ENCODE measurements at regions not wholly inside any gene's neighbourhood (a gene's known extent, or its start where the extent isn't known, plus 50 kb on each side); places are given as distances from the start of the nearest gene placed in this dataset.

DNA sequence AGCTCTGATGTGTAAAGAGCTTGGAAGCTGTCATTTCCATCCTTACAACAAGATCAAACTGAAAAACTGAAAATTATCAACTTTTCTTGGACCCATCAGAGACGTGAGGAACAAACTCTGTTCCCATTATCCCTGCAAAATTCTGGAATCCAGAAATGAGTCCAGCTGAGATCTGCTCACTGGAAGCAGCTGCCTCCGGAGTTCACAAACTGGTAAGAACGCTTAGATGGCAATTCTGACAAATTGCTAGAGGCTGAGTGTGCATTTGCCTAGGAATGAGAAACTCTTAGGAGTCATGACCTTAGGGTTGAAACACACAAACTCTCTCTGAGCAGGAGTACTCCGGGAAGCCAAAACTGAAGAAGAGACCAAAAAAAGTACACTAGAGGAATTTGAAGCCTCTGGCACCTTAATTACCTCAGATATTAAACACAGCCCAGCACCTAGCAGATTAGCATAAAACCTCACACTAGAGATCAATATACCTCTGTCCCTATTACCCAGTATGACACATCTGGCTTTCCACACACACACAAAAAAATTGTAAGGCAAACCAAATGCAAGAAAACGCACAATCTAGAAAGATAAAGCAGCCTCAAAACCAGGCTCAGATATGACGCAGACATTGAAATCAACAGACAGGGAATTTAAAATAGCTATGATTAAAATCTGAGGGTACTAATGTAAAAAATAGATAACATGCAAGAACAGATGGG, 233.5 kb upstream of the SGK1 start:
- TF ChIP-seq, protein P1, sequence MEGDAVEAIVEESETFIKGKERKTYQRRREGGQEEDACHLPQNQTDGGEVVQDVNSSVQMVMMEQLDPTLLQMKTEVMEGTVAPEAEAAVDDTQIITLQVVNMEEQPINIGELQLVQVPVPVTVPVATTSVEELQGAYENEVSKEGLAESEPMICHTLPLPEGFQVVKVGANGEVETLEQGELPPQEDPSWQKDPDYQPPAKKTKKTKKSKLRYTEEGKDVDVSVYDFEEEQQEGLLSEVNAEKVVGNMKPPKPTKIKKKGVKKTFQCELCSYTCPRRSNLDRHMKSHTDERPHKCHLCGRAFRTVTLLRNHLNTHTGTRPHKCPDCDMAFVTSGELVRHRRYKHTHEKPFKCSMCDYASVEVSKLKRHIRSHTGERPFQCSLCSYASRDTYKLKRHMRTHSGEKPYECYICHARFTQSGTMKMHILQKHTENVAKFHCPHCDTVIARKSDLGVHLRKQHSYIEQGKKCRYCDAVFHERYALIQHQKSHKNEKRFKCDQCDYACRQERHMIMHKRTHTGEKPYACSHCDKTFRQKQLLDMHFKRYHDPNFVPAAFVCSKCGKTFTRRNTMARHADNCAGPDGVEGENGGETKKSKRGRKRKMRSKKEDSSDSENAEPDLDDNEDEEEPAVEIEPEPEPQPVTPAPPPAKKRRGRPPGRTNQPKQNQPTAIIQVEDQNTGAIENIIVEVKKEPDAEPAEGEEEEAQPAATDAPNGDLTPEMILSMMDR (IDR thresholded peaks at IDR 0.05), result no peak
- TF ChIP-seq POLR2A (IDR thresholded peaks at IDR 0.05), result no peak
- Histone ChIP-seq H3K4me3 (no peak overlapping the region), H3K9me3 (no peaks in the 10 kb centered on the region), H3K27me3 (no peaks in the 10 kb centered on the region), H3K36me3 (no peaks in the 10 kb centered on the region), H3K27ac (no peak overlapping the region), H3K4me1 (no peaks in the 10 kb centered on the region)
- DNase-seq, result no peak

DNA sequence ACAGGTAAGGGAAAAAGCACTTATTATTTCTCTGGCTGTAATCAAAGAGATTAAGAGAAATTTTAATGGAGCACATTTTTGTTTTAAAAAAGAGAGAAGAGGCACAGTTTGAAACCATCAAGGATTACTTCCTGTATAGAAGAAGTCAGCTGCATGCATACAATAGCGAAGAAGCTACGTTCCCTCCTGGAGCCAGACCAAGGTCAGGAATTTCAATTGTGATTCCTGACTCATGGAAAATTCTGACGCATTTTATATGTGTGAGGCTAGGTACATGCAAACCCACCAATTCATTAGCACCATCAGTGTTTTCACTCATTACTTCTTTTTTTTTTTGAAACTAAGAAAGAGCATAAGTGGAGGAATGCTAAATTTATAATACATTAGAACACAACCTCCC, 232.7 kb upstream of the SGK1 start:
- Histone ChIP-seq H3K4me3 (no peak overlapping the region), H3K36me3 (no peaks in the 10 kb centered on the region), H3K27me3 (no peaks in the 10 kb centered on the region), H3K9me3 (no peaks in the 10 kb centered on the region), H3K4me1 (no peaks in the 10 kb centered on the region), H3K27ac (no peak overlapping the region)
- TF ChIP-seq, protein P1 (IDR thresholded peaks at IDR 0.05), result no peak
- no peak for TF ChIP-seq POLR2A (IDR thresholded peaks at IDR 0.05)
- no peak for DNase-seq

DNA sequence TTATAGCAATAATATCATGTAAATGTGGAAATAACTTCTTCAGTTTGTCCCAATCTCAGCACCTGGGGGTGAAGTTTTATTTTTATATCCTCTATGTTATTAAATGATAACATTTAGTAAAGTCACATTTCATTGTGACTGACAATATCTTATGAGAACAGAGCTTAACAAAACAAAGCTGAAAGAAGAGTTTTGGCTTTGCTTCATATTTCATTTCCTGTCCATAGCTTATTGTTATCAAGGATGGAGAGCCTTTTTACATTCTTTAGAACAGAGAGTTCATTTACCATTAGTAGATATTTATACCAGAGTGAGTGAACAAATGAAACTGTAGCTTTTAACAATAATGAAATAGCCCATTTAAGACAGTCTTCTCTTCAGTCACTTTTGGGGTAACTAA, 231.9 kb upstream of the SGK1 start:
- no peak overlapping the region for H3K4me3 ChIP-seq
- no peak for DNase-seq
- H3K27me3 ChIP-seq, result no peaks in the 10 kb centered on the region
- H3K4me1 ChIP-seq, result no peaks in the 10 kb centered on the region
- no peaks in the 10 kb centered on the region for H3K9me3 ChIP-seq
- no peak overlapping the region for H3K27ac ChIP-seq
- TF ChIP-seq POLR2A (IDR thresholded peaks at IDR 0.05), result no peak
- TF ChIP-seq, protein P1 (IDR thresholded peaks at IDR 0.05), result no peak
- no peaks in the 10 kb centered on the region for H3K36me3 ChIP-seq

DNA sequence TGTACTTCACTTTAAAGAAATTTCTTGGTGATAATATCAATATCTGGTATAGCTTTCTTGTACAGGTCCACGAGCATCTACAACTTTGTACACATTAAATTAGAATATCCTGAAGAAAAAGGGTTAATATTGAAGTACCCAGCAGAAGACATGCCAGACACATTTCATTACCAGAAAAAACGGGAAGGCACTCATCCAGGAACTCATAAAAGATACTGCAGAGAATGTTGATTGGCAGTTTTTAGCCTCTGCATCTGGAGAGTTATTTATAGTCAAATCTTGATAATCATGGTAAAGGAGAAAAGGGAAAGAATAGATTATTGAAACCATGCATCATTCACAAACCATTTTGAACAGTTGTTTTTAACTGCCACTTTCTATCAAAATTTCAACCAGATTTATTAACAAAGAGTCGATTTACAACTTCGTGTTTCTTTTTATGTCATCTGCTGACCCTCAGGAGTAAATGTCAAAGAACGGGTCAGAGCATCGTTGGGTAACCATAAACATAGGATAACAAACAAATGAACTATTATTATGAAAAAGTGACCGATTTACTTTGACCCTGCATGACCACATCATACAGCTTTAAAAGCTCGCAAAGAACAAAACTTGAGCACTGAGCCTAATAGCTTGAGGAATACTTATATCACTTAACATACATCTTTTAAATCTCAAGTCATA, 229.2 kb upstream of the SGK1 start:
- no peak overlapping the region for H3K27ac ChIP-seq
- no peak for DNase-seq
- H3K4me1 ChIP-seq, result no peaks in the 10 kb centered on the region
- H3K36me3 ChIP-seq, result no peaks in the 10 kb centered on the region
- no peaks in the 10 kb centered on the region for H3K9me3 ChIP-seq
- TF ChIP-seq, protein P1 (IDR thresholded peaks at IDR 0.05), result no peak
- TF ChIP-seq POLR2A (IDR thresholded peaks at IDR 0.05), result no peak
- no peak overlapping the region for H3K4me3 ChIP-seq
- H3K27me3 ChIP-seq, result no peaks in the 10 kb centered on the region

DNA sequence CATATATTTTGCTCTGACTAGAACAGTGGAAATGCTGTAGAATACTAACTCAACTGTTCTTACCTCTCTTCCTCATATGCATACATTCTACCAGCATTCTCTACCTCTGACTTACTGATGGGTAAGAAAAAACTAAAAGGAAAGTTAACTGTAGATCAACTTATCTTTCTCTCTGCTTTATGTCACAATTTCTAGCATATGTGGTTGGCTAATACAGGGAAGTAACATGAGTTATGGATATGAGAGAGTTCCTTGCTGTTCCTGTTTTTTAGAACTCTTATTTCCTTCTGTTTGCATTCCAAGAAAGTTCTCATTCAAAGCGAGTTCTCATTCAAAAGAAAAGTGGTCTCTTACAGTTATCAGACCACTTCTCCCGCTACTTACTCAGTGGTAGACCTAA, 226.8 kb upstream of the SGK1 start:
- no peaks in the 10 kb centered on the region for H3K9me3 ChIP-seq
- DNase-seq, result no peak
- no peaks in the 10 kb centered on the region for H3K36me3 ChIP-seq
- TF ChIP-seq, protein P1 (IDR thresholded peaks at IDR 0.05), result no peak
- TF ChIP-seq POLR2A (IDR thresholded peaks at IDR 0.05), result no peak
- H3K27ac ChIP-seq, result no peak overlapping the region
- H3K4me3 ChIP-seq, result no peak overlapping the region
- H3K4me1 ChIP-seq, result no peaks in the 10 kb centered on the region
- H3K27me3 ChIP-seq, result no peaks in the 10 kb centered on the region

Measured in Peyer's patch (tissue), 4 donors.